ENCODE measurements at regions not wholly inside any gene's neighbourhood (a gene's known extent, or its start where the extent isn't known, plus 50 kb on each side); places are given as distances from the start of the nearest gene placed in this dataset.

GRCh38 chr13:72097568-72097967 lies 230.6 kb upstream of the DACH1 start:
- no peak for DNase-seq

- DNase-seq: no peak
Measured at GRCh38 chr13:72093262-72093661, 226.3 kb upstream of the DACH1 start.

GRCh38 chr13:72074663-72075062 lies 207.7 kb upstream of the DACH1 start:
- no peak for DNase-seq

GRCh38 chr13:72072261-72072660 lies 205.3 kb upstream of the DACH1 start:
- DNase-seq: no peak

- no peak for DNase-seq
Measured at GRCh38 chr13:72071713-72072112, 204.7 kb upstream of the DACH1 start.

GRCh38 chr13:72062566-72062965 lies 195.6 kb upstream of the DACH1 start:
- no peak for DNase-seq

GRCh38 chr13:72061613-72062012 lies 194.6 kb upstream of the DACH1 start:
- no peak for DNase-seq

GRCh38 chr13:72050251-72050650 lies 183.2 kb upstream of the DACH1 start:
- no peak for DNase-seq

- no peak for DNase-seq
Measured at GRCh38 chr13:72043366-72043765, 176.4 kb upstream of the DACH1 start.

GRCh38 chr13:72041165-72041564 lies 174.2 kb upstream of the DACH1 start:
- no peak for DNase-seq

GRCh38 chr13:72039126-72039525 lies 172.1 kb upstream of the DACH1 start:
- no peak for DNase-seq

- DNase-seq: no peak
Measured at GRCh38 chr13:72029981-72030380, 163.0 kb upstream of the DACH1 start.

- DNase-seq: no peak
Measured at GRCh38 chr13:72025836-72026235, 158.8 kb upstream of the DACH1 start.

GRCh38 chr13:72023895-72024294 lies 156.9 kb upstream of the DACH1 start:
- DNase-seq: no peak

- no peak for DNase-seq
Measured at GRCh38 chr13:72005455-72005854, 138.5 kb upstream of the DACH1 start.

GRCh38 chr13:72004784-72005374 lies 137.9 kb upstream of the DACH1 start:
- no peak for DNase-seq

GRCh38 chr13:72004246-72004645 lies 137.2 kb upstream of the DACH1 start:
- no peak for DNase-seq

GRCh38 chr13:71998223-71998622 lies 131.2 kb upstream of the DACH1 start:
- DNase-seq: no peak

GRCh38 chr13:71979616-71980015 lies 112.6 kb upstream of the DACH1 start:
- DNase-seq: no peak

- DNase-seq: no peak
Measured at GRCh38 chr13:71977028-71977427, 110.0 kb upstream of the DACH1 start.

GRCh38 chr13:71967990-71968389 lies 101.0 kb upstream of the DACH1 start:
- DNase-seq: no peak

GRCh38 chr13:71964491-71965100 lies 97.6 kb upstream of the DACH1 start:
- DNase-seq: no peak

- no peak for DNase-seq
Measured at GRCh38 chr13:71962735-71963134, 95.7 kb upstream of the DACH1 start.

- DNase-seq: no peak
Measured at GRCh38 chr13:71962126-71962525, 95.1 kb upstream of the DACH1 start.

GRCh38 chr13:71949441-71949840 lies 82.4 kb upstream of the DACH1 start:
- no peak for DNase-seq

Measured in activated naive CD4-positive, alpha-beta T cell treated with Interleukin-2 at 50 U/mL for 16 hours (primary cell).